Mesothelial cell of epicardium (in vitro differentiated cells): ENCODE measurements at regions not wholly inside any gene's neighbourhood (a gene's known extent, or its start where the extent isn't known, plus 50 kb on each side); places are given as distances from the start of the nearest gene placed in this dataset.

Experiments
- DNase-seq, 2 experiments: peaks; one replicate each; pipeline ENCODE4 v3.0.0; 2021; ENCODE audit warnings: low spot score in 2 of 2; ENCODE audit not compliant: unreplicated experiment in 2 of 2
- H3K27ac Mint-ChIP-seq: 2 replicates; pipeline ENCODE4 v1.8.0; 2021; ENCODE audit warnings: mixed read lengths
- H3K27me3 Mint-ChIP-seq: 2 replicates; pipeline ENCODE4 v1.8.0; 2021; ENCODE audit warnings: low read depth, mixed read lengths
- H3K36me3 Mint-ChIP-seq: 2 replicates; pipeline ENCODE4 v1.8.0; 2021; ENCODE audit warnings: mixed read lengths
- H3K4me1 Mint-ChIP-seq: 2 replicates; pipeline ENCODE4 v1.8.0; 2021; ENCODE audit warnings: mixed read lengths
- H3K4me3 Mint-ChIP-seq: 2 replicates; pipeline ENCODE4 v1.8.0; 2021; ENCODE audit warnings: mild to moderate bottlenecking, moderate library complexity, mixed read lengths
- H3K9me3 Mint-ChIP-seq: 2 replicates; pipeline ENCODE4 v1.8.0; 2021; ENCODE audit warnings: mixed read lengths
- CTCF ChIP-seq: fragments of 200-600 bp; sonication (generic); IDR thresholded peaks from one replicate; pipeline ENCODE4 v1.5.0; 2021; ENCODE audit warnings: antibody characterized with exemption; ENCODE audit not compliant: unreplicated experiment

GRCh38 chr1:188427642-188428041 is 1598.9 kb downstream of the PLA2G4A start:
- Mint-ChIP-seq H3K27ac (no peak overlapping the region), H3K27me3 (no peaks in the 10 kb centered on the region), H3K4me3 (no peak overlapping the region), H3K4me1 (peaks cover 13% of the 10 kb centered on the region), H3K9me3 (peaks cover 5% of the 10 kb centered on the region), H3K36me3 (no peaks in the 10 kb centered on the region)
- TF ChIP-seq CTCF, result no peak
- DNase-seq, result no peak

- Mint-ChIP-seq H3K27ac (no peak overlapping the region), H3K27me3 (no peaks in the 10 kb centered on the region), H3K4me1 (peaks cover 13% of the 10 kb centered on the region), H3K9me3 (peaks cover 5% of the 10 kb centered on the region), H3K36me3 (no peaks in the 10 kb centered on the region), H3K4me3 (no peak overlapping the region)
- TF ChIP-seq CTCF, result no peak
- DNase-seq, result no peak
Observed at GRCh38 chr1:188429386-188429785, 1600.6 kb downstream of the PLA2G4A start.

- peaks cover 5% of the 10 kb centered on the region for H3K9me3 Mint-ChIP-seq
- no peak overlapping the region for H3K27ac Mint-ChIP-seq
- no peak for TF ChIP-seq CTCF
- no peaks in the 10 kb centered on the region for H3K27me3 Mint-ChIP-seq
- no peak overlapping the region for H3K4me3 Mint-ChIP-seq
- H3K36me3 Mint-ChIP-seq, result no peaks in the 10 kb centered on the region
- H3K4me1 Mint-ChIP-seq, result peaks cover 3% of the 10 kb centered on the region
- DNase-seq, result no peak
Observed at GRCh38 chr1:188432427-188432826, 1603.7 kb downstream of the PLA2G4A start.

- Mint-ChIP-seq H3K27me3 (no peaks in the 10 kb centered on the region), H3K4me3 (no peak overlapping the region), H3K9me3 (peaks cover 4% of the 10 kb centered on the region), H3K4me1 (peaks cover 4% of the 10 kb centered on the region), H3K27ac (no peak overlapping the region), H3K36me3 (no peaks in the 10 kb centered on the region)
- TF ChIP-seq CTCF, result no peak
- DNase-seq, result no peak
Observed at GRCh38 chr1:188433425-188433824, 1604.7 kb downstream of the PLA2G4A start.

GRCh38 chr1:188444526-188444925 is 1615.8 kb downstream of the PLA2G4A start:
- H3K27me3 Mint-ChIP-seq, result no peaks in the 10 kb centered on the region
- no peak overlapping the region for H3K4me3 Mint-ChIP-seq
- no peaks in the 10 kb centered on the region for H3K36me3 Mint-ChIP-seq
- no peak for DNase-seq
- H3K4me1 Mint-ChIP-seq, result no peaks in the 10 kb centered on the region
- no peaks in the 10 kb centered on the region for H3K9me3 Mint-ChIP-seq
- H3K27ac Mint-ChIP-seq, result no peak overlapping the region
- TF ChIP-seq CTCF, result no peak

- Mint-ChIP-seq H3K27ac (no peak overlapping the region), H3K4me3 (no peak overlapping the region), H3K9me3 (peaks cover 7% of the 10 kb centered on the region), H3K4me1 (no peaks in the 10 kb centered on the region), H3K27me3 (no peaks in the 10 kb centered on the region), H3K36me3 (no peaks in the 10 kb centered on the region)
- TF ChIP-seq CTCF, result no peak
- no peak for DNase-seq
Observed at GRCh38 chr1:188462837-188463236, 1634.1 kb downstream of the PLA2G4A start.
